GM12874 (cell line): ENCODE measurements at regions not wholly inside any gene's neighbourhood (a gene's known extent, or its start where the extent isn't known, plus 50 kb on each side); places are given as distances from the start of the nearest gene placed in this dataset.

Source experiments
- TF ChIP-seq, protein P1 (sequence below): IDR thresholded peaks from 2 replicates; pipeline ENCODE4 v1.5.1; 2011; ENCODE audit warnings: low read depth, mild to moderate bottlenecking, control low read depth, low read length, moderate library complexity; ENCODE audit not compliant: insufficient read depth

DNA sequence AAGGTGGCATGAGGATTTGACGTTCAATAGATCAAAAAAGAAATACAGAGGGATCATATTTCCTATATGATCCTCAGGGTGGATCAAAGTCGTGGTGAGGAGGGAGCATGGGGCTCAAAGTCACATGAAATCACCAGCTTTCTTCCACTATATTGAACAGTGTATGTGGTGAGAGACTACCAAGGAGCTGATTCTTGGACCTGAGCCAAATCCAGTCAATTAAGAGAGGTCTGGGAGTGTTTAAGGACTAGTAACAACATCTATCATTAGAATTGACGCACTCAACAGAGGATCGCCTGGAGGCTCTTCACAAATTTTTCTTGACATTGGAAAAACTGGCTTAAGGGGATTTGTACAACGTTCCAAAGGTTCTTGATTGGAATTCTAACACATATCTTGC is 267.7 kb upstream of the PROX1 start:
- TF ChIP-seq, protein P1, sequence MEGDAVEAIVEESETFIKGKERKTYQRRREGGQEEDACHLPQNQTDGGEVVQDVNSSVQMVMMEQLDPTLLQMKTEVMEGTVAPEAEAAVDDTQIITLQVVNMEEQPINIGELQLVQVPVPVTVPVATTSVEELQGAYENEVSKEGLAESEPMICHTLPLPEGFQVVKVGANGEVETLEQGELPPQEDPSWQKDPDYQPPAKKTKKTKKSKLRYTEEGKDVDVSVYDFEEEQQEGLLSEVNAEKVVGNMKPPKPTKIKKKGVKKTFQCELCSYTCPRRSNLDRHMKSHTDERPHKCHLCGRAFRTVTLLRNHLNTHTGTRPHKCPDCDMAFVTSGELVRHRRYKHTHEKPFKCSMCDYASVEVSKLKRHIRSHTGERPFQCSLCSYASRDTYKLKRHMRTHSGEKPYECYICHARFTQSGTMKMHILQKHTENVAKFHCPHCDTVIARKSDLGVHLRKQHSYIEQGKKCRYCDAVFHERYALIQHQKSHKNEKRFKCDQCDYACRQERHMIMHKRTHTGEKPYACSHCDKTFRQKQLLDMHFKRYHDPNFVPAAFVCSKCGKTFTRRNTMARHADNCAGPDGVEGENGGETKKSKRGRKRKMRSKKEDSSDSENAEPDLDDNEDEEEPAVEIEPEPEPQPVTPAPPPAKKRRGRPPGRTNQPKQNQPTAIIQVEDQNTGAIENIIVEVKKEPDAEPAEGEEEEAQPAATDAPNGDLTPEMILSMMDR, result no peak

DNA sequence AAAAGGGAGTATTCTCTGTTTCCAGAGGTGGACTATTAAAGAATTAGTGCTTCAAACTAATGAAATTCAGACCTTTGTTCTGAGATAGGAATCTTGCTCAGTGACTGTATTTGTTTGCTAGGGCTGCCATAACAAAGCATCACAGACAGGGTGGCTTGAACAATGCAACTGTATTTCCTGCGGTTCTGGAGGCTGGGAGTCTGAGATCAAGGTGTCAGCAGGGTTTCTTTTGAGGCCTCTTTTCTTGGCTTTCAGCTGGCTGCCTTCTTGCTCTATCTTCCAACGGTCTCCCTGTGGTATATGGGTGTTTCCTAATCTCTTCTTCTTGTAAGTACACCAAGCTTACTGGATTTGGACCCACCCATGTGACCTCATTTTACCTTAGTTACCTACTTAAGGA is 264.6 kb upstream of the PROX1 start:
- TF ChIP-seq, protein P1, result no peak

DNA sequence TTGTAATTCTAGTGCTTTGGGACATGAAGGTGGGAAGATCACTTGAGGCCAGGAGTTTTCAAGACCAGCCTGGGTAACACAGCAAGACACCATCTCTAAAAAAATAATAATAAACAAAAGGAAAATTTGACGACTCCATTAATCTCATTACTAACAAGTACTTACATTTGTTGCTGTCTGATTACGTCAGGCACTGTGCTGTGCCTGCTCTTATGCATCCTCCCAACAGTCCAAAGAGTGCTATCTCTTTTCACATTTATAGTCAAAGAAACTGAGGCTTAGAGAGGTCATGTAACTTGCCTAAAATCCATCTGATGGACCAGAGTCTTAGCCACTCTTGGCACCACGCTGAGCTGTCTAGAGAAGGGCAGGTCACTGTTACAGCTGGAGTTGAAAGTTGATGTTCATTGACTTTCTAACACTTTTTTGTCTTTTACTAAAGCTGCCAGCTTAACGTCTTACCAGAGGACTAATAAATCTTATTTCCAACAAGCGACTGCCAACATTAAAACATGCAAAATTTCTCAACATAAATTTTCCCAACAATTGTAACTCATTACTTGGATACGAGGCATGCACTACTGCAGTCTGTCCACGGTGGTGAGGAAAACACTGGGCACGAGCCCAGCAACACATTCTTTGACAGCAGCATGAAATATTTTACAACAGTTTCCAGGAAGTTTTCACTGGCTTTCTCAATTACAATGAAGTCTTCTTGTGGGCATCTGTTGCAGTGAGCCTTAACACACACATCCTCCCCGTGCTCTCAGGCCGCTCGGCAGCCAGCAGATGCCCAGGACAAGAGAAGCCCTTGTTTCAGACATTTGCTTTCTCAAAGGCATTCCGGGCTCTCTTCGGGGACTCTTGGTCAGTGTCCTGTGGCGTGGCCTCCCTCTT is 262.9 kb upstream of the PROX1 start:
- TF ChIP-seq, protein P1, result no peak

DNA sequence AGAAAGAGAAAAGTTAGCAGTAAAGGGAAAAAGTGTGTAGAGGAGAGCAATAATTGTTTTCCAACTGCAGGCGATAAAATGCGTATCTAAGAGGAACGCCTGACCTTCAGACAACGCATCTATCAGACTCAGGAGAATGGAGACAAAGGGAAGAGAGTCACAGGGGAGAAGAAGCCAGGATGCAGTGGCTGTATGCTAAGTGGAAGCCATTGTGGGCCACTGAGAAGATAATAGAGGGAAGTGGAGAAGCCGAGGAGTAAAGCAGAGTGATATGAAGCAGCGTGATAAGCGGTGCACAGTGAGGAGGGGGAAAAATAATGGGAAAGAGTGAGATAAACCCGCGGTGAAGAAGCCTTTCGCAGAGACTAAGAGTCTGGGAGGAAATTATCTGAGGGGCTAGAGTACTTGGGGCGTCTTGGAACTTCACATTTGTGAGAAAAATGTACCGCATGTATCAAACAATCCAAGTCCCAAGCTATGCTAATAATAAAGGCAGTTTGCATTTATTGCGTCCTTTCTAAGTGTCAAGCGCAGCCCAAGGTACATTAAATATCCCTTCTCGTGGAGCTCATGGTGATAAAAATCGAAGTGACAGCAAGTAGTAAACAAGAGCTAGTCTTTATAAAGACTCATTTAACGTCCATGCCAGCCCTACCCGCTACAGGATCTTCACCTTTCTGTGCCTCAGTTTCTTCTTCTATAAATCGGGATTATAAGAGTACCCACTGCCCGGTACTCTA is 259.8 kb upstream of the PROX1 start:
- TF ChIP-seq, protein P1, result no peak

DNA sequence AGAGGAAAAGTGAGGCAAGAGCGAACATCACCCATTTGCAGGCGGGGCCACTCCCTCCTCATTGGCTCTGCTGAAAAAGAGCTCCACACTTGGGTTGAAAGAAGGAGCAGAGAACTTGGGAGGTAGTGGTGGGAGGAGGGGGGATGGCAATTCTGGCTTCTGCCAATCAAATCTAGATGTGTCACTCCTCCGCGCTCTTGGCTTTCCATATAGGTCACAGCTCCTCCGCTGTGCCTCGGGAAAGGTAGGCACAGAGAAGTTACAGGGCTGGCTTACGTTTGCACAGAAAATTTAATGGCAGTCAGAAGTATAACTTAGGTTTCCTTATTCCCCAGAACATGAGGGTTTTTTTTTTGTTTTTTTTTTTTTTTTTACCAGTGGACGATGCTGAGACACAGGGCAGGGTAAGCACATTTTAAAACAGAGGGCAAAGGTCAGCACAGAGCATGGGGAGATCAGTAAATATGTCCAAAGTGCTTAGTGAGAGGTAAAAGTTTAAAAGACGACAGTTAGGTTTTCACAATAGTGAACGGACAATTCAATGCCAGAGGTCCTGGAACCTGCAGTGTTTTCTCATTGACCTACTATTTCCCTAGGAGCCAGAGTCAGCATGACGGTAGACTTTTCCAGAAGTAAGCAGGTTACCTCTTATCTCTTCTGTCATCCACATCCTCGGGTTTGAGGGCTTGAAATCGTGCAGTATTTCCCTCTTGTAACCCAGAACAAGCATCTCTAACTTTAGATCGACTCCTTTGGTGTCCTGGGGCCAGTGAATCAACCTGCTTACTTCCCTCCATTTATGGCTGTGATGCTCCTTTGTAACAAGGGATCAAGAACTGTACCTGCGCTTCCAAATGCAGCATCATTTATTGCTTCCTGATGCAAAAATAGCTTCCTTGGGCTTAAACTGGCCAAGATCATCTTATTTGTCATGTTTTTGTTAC is 258.9 kb upstream of the PROX1 start:
- TF ChIP-seq, protein P1, result no peak

DNA sequence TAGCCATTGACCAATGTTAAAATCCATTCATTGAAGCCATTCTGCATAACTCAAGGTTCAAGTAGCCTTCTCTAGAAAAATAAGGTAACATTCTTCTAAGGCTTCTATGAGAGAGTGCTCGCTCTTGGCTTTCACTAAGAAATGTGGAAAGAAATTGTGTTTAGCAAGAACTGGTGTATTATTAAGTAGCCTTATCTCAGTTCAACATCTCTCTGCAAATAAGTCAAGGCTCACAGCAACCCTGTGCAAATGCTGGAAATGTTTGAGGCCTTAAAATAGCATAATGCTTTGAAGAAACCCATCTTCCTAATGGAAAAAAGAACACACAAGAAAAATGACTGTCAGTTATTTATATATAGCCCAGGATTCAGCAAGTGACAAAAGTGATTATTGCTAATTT is 254.1 kb upstream of the PROX1 start:
- TF ChIP-seq, protein P1, result no peak
